HG03457 (cell line): ENCODE measurements at regions not wholly inside any gene's neighbourhood (a gene's known extent, or its start where the extent isn't known, plus 50 kb on each side); places are given as distances from the start of the nearest gene placed in this dataset.
"Not testable (repeated sequence)": the region's sequence is repeated elsewhere in the genome, so short reads cannot be mapped to it uniquely, and the experiment has no call there.

Experiments used
- ATAC-seq: cut with Tn5 transposase; IDR thresholded peaks from one replicate; pipeline ENCODE4 v1.9.1; 2021; ENCODE audit warnings: moderate number of reproducible peaks; ENCODE audit not compliant: unreplicated experiment

DNA sequence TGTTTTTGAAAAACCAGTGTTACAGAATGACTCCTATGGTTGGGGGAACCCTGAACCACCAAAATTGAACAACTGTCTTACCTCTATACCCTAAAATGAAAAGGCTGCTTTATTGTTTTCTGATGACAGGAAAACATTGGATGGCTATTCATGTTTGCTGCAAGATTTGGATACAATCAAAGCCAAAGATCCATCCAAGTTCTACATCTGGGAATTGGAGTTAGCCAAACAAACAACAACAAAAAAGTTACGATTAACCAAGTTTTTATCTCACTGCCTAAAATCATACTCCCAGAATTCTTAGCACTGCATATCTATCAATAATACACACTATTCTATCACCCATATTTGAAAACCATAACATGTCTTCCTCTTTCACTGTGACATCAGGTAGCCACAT is 349.7 kb upstream of the SLC7A11 start:
- no peak for ATAC-seq

DNA sequence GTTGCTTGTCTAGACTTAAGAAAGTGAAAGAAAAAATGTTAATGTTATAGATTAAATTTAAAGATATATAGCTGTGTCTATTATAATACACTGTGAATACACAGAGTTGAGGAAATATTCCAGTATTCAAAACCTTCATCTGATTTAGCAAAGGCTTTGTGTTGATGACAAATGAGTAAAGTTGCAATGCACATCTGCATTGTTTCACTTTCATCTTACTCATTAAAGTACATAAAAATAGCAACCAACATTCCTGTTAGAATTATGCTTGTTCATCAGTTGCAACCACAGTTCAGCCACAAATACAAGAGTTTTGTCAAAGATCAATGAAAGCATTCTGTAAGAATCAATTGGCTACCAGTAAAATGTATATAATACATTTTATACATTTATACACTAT is 346.4 kb upstream of the SLC7A11 start:
- no peak for ATAC-seq

DNA sequence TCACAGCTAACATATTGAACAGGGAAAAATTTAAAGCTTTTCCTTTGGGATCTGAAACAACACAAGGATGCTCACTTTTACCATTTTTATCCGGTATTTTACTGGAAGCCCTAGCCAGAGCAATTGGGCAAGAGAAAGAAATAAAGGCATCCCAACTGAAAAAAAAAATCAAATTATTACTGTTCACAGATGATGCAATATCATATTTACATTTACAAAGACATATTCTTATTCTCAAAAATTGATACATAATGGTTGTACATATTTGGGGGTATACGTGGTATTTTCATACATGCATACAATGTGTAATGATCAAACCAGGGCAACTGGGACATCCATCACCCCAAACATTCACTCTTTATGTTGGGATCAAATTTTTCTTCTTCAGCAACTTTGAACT is 337.0 kb upstream of the SLC7A11 start:
- ATAC-seq, result no peak

DNA sequence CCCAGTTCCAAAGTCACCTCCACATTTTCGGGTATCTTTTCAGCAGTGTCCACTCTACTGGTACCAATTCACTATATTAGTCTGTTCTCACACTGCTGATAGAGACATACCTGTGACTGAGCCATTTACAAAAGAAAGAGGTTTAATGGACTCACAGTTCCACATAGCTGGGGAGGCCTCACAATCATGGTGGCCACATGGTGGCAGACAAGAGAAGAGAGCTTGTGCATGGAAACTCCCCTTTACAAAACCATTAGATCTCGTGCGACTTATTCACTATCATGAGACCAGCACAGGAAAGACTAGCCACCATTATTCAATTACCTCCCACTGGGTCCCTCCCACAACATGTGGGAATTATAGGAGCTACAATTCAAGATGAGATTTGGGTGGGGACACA is 335.7 kb upstream of the SLC7A11 start:
- not testable (repeated sequence) for ATAC-seq

DNA sequence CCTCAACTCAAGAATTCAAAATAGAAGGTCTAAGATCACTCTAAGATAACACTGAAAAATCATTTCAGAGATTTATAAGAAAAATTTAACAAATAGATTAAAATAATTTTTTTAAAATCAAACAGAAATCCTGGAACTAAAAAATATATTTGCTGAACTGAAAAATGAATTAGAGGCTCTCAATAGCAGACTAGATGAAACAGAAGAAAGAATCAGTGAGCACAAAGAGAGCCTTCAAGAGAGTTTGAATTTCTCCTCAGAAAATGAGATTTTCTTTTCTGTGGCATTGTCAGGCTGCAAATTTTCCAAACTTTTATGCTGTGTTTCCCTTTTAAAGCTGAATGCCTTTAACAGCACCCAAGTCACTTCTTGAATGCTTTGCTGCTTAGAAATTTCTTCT is 335.0 kb upstream of the SLC7A11 start:
- no peak for ATAC-seq

DNA sequence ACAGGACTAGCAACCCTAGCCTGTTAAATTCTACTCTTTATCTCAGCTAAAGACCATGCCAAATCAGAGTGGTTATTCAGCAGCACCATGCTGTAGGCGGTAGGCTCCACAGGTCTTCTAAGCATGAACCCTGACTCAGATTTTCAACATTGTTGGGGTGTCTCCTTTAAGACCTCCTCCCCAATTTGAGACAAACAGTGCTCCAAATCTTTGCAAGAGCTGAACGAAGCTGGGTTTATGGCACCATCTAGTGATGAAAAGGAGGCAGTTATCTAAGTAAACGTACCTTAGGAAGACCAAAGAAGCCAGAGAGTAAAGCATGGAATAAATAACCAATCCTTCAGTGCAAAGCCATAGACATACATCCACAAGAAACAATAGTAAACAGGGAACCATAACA is 334.5 kb upstream of the SLC7A11 start:
- ATAC-seq, result no peak

DNA sequence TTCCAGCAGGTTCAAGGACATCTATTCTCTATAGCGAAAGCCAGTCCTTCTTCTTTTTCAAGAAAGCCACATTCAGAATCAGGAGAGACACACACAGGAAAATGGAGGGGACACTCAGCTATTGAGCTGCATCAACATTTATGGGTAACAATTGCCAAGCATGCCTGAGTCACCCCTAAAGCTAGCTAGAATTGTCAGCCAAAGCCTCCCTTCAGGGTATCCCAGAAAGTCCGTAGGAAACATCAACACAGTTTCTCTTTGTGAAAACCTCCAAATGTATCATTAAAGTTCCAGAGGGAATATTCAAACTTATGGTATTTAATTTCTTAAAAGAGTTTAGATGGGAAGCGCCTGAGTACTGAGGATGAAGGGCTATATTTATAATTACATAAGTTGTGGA is 331.1 kb upstream of the SLC7A11 start:
- no peak for ATAC-seq

DNA sequence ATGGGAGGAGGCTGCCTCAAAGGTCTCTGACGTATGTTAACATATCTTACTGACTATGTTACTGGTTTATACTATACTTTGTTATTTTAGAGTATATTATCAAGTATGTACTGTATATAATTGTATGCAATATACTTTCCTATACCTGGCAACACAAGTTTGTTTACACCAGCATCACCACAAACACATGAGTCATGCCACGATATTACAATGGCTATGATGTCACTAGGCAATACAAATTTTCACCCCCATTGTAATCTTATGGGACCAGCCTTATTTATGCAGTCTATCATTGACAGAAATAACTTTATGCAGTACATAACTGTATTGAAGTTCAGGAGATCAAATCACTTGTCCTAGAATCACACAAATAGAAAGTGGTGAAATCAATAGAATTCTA is 329.9 kb upstream of the SLC7A11 start:
- ATAC-seq, result no peak

DNA sequence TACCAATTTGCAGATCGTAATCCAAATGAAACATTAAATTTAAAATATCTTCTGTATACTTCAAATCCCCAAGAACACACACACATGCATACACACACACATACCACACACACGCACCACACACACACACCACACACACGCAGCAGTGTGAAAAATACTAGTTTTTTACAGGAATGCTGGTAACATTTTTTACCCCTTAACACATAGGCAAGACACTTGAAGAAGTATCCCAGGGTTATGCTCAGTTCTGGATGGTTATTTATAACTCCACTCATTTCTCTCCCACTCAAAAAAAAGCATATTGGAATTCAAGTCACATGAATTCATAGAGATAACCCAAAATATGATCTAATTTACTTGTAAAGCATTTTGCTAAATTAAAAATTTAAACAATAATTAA is 325.5 kb upstream of the SLC7A11 start:
- ATAC-seq, result no peak

DNA sequence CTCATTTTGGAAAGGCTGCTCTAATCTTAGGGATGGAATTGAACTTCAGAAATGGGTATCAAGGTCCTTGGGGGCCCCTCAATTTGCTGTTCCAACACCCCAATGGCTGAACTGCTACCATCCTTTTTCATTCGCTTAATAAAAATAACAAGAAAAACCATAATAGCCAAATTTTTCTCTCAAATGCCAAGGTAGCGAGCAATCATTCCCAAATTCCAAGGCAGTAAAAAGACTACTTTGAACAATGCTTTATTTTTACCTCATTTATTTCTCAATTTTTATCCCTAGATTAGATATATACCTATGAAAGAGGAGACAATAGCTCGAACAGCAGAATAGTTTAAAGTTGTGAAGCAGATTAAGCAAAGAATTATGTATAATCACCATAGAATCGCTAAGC is 323.4 kb upstream of the SLC7A11 start:
- no peak for ATAC-seq

DNA sequence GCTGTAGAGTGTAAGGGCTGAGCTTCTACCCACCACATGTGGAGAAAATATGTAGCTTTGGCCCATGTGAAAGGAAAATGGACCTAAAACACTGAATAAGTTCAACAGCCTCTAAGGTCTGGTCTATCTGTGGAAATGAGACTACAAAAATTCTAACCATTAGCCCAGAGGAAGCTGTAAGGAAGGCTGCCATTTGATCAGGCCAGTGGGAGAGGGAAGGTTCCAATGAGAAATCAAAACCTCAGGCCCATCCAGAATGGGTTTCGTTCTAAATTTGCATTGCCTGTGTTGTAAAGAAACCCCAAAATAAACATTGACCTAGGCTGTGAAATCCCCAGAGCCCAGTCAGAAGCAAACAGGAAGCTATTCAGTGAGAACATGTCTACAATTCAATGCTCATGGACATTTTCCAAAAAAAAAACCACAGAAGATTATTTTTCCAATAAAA is 320.4 kb upstream of the SLC7A11 start:
- ATAC-seq, result peak; percentile 65

DNA sequence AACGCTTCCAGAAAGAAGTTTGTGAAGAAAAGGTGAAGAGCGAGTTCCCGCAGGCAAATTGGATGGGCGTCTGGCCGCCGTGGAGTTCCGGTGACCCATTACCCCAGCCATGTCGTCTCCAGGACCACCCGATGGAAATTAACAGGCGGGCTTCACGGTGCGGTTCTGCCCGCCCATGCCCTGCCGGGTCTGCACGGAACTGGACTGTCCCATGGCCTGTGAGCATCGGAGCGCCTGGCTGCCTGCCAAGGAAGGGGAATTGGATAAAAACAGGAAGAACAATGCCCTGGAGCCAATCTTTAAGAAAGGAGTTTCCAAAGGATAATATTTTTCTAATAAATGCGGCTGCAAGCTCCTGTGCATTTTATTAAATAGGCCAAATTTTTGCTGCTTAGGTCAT is 319.8 kb upstream of the SLC7A11 start:
- no peak for ATAC-seq

DNA sequence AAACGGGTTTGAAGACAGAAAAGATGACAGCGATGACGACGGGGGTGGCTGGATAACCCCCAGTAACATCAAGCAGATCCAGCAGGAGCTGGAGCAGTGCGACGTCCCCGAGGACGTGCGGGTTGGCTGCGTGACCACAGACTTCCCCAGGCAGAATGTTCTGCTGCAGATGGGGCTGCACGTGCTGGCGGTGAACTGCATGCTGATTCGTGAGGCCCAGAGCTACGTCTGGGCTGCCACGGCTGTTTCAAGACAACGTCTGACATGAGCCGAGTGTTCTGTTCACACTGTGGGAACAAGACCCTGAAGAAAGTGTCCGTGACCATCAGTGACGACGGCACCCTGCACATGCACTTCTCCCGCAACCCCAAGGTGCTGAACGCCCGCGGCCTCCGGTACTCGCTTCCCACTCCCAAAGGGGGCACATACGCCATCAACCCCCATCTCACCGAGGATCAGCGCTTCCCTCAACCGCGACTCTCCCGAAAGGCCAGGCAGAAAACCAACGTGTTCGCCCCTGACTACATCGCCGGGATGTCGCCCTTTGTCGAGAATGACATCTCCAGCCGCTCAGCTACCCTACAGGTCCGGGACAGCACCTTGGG is 319.2 kb upstream of the SLC7A11 start:
- ATAC-seq, result no peak

DNA sequence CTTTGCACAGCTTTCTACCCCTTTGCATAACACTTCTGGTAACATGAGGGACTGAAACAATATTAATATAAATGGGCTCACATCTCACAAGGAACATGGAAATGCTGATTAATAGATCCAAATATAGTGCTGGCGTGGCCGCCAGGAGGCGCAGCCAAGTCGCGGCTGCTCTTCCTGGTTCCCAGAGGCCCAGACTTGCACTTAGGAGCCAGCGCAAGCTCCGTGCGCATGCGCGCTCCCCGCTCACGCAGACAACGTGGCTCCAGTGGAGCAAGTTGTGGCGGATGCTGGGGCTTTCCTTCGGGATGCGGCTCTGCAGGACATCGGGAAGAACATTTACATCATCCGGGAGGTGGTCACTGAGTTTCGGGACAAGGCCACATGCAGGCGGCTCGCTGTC is 318.3 kb upstream of the SLC7A11 start:
- ATAC-seq, result no peak

DNA sequence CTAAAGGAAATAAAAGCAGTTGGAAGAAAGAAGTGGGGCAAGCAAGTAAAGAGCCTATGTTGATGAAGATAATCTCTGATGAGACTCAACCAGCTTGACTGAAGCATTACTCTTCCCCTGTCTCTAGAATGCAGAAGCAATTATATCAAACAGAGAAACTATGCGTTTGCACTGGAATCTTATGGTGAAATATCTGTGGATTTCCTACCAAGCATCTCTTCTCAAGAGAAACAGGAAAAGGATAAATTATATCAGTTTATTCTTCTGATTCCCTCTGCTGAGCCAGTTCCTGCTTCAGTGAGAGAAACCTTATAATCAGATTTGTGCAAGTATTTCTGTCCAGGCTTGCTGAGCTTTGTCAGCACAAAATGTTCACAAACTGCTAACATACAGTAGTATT is 316.7 kb upstream of the SLC7A11 start:
- no peak for ATAC-seq

DNA sequence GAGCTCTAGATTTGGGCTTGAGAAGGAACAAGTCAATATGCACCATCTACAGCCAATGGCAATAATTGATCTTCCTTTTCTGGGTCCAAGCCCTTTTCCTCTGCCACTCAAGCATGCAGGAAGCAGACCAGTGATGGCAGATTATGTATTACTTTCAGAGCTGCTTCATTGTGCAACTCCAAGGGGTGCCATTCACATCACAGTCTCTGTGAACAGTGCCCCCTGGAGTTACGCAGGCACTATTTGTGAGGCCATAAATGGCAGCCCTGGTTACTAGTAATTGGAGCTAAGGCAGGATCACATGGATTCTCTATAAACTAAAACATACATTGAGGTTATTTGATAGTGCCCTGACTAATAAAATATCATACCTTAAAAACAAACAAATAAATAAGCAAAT is 313.4 kb upstream of the SLC7A11 start:
- ATAC-seq, result peak; percentile 90

DNA sequence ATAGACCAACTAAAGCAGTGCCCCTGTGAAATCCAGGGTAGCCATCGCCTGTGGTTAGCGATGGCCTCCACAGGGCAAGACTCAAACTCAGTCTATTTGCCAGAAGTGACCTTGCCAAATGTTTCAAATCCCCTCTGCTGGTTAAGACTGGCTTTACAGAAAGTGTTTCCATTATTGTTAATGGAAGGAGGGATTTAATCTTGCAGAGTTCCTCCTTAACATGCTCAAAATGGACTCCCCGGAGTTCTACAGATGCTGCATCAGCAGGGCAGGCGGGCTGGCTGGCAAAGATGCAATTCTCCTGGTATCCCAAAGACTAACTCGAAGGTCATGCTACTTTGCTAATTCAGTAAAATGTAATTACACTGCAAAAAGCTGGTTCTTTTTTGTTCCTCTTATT is 313.0 kb upstream of the SLC7A11 start:
- ATAC-seq, result no peak

DNA sequence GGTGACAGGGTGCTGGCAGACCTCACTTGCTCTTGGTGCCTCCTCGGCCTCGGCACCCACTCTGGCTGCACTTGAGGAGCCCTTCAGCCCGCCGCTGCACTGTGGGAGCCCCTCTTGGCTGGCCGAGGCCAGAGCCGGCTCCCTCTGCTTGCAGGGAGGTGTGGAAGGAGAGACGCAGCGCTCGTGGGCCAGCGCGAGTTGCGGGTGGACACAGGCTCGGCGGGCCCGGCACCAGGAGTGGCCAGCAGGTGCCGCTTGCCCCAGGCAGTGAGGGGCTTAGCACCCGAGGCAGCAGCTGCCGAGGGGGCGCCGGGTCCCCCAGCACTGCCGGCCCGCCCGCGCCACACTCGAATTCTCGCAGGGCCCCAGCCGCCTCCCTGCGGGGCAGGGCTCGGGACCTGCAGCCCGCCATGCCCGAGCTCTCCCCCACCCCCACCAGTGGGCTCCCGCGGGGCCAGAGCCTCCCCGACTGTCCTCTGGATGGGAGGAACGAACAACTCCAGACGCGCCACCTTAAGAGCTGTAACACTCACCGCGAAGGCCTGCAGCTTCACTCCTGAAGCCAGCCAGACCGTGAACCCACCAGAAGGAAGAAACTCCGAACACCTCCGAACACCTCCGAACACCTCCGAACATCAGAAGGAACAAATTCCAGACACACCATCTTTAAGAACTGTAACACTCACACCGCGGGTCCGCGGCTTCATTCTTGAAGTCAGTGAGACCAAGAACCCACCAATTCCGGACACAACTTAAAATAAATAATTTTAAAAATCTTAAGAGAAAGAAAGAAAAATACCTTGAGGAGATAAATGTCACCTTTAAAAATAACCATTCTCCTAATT is 311.1 kb upstream of the SLC7A11 start:
- no peak for ATAC-seq

DNA sequence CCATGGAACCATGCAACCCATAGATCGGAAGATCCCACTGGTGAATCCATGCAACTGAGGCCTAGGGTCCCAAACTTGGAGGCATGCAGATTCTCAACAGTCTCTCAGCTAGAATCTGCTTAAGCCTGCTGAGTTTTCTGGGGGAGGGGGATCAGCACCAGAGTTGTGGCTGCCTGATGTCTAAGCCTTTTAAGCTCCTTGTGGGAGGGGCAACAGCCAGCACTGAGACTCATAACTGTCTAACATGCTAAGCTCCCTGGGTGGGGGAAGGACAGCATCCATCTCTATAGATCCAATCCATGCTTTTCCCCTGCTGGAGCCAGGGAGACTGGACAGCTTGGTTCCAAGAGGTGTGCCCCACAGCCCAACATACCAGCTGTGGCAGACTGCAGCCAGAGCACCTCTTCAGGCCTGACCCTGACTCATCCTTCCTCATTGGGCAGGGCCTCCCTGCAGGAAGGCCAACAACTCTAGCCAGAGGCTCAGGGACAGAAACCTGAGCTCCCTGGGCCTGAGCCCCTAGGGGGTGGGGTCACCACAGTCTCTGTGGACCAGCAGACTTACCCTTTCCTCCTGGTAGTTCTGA is 300.1 kb upstream of the SLC7A11 start:
- no peak for ATAC-seq

DNA sequence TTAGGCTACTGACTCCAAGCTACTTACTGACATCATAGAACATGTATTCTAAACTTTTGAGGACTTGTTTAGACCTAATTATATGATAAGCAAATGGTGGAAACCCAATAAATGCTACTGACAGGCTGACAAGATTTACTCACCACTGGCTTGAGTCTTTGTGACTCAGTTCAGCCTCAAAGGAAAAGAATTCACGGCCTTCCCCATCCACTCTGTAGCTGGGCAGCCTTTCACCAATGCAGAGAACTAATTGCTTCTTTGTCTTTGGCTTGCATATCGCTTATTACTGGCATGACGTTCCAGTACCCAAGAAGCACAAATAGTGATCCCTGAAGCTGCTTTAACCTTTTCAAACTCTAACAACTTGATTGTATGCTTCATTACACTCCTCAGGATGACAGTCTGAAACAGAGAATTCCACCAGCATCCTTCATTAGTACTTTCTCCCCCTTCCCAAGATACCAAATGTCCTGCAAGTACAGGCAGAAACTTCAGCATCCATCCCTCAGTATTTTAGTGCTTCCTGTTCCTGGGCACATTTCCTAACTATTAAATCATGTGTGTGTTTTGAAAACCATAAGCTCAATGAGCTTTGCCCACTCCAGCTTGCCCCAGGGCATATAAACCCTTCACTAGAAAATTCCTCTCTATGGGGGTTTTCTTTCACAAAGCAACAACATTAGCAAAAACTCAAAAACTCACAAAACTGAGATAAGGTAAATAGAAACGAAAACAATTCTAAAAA is 298.1 kb upstream of the SLC7A11 start:
- no peak for ATAC-seq

DNA sequence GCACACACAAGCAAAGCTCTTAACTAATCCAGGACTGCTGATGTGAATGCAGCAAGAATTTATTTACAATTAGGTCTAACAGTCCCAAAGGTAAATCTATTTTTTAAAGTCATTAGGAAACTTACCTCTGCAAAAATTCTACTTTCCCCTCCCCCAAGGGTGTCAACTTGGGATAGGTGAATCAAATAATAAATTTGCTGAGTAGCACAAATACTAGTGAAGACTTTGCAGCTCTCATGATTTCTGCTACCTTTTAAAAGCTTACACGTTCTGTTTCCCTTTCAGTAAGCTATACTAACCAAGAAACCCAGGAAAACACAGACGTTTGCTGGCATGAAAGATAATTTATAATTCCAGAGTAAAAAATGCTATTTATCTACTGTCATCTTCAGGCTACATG is 296.6 kb upstream of the SLC7A11 start:
- no peak for ATAC-seq
